ENCODE measurements at regions not wholly inside any gene's neighbourhood (a gene's known extent, or its start where the extent isn't known, plus 50 kb on each side); places are given as distances from the start of the nearest gene placed in this dataset.

DNA sequence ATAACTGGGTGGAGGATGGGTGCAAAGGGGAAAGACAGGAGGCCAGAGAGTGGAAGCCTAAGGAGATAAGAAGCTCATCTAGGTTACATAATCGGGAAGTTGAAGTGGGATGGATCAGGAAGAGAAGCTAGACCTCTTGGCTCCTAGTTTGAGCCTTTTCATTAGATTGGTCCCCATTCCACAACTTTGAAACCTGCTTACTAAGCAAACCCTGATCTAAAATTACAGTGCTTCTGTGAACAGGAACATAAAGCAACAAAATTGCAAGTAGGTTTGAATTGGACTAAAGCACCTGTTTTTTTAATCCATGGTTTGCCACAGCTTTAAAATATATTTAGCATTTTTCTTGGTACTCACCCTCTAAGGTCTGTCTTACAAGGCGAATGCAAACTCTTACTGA is 80.4 kb upstream of the EED start:
- TF ChIP-seq CTCF (IDR thresholded peaks at IDR 0.05) = no peak
- TF ChIP-seq ZFX (IDR thresholded peaks at IDR 0.05; ENCODE audit: borderline replicate concordance) = no peak

Measured in 22Rv1 (cell line).